WTC11 (cell line): ENCODE measurements at regions not wholly inside any gene's neighbourhood (a gene's known extent, or its start where the extent isn't known, plus 50 kb on each side); places are given as distances from the start of the nearest gene placed in this dataset.

ENCODE experiments used
- CREB1 ChIP-seq: sonication (generic); formaldehyde crosslinking; IDR thresholded peaks from 2 replicates; pipeline ENCODE4 v1.8.0; 2023; ENCODE audit warnings: mild to moderate bottlenecking, missing genetic modification reagents
- ESRRA ChIP-seq: sonication (generic); formaldehyde crosslinking; IDR thresholded peaks from 2 replicates; pipeline ENCODE4 v1.8.1; 2022; ENCODE audit warnings: mild to moderate bottlenecking, missing genetic modification reagents, borderline replicate concordance
- FOXP4 ChIP-seq: sonication (generic); formaldehyde crosslinking; IDR thresholded peaks from 2 replicates; pipeline ENCODE4 v1.8.0; 2022; ENCODE audit warnings: mild to moderate bottlenecking, missing genetic modification reagents
- SOX15 ChIP-seq: fragments of 250-450 bp; sonication (Bioruptor Pico); IDR thresholded peaks from 2 replicates; pipeline ENCODE4 v1.9.0; 2021; ENCODE audit warnings: mild to moderate bottlenecking
- TF ChIP-seq, protein P1 (sequence below): fragments of 200-600 bp; IDR thresholded peaks from 2 replicates; pipeline ENCODE4 v1.8.0; 2022; ENCODE audit warnings: antibody characterized with exemption

DNA sequence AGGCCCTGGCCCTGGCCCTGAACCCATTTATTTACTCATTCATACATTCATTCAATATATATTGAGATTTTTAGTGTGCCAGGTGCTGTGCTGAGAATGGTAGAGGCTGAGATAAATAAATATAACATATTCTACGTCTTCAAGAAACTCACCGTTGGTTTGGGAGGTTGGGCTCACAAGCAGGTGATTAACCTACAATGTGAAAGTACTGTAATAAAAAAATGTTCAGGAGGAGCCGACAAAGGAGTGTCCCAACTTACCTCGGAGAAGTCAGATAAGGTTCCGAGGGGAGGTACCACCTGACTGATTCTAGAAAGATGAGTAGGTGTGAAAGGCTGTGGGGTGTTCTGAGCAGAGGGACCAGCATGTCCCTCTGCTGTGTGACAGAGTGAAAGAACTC lies 479.6 kb upstream of the KLF4 start:
- TF ChIP-seq SOX15 (CRISPR knock-in tag) (no peak), FOXP4 (CRISPR knock-in tag) (no peak), ESRRA (no peak), CREB1 (no peak)
- TF ChIP-seq, protein P1, sequence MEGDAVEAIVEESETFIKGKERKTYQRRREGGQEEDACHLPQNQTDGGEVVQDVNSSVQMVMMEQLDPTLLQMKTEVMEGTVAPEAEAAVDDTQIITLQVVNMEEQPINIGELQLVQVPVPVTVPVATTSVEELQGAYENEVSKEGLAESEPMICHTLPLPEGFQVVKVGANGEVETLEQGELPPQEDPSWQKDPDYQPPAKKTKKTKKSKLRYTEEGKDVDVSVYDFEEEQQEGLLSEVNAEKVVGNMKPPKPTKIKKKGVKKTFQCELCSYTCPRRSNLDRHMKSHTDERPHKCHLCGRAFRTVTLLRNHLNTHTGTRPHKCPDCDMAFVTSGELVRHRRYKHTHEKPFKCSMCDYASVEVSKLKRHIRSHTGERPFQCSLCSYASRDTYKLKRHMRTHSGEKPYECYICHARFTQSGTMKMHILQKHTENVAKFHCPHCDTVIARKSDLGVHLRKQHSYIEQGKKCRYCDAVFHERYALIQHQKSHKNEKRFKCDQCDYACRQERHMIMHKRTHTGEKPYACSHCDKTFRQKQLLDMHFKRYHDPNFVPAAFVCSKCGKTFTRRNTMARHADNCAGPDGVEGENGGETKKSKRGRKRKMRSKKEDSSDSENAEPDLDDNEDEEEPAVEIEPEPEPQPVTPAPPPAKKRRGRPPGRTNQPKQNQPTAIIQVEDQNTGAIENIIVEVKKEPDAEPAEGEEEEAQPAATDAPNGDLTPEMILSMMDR, result no peak
